ENCODE measurements at regions not wholly inside any gene's neighbourhood (a gene's known extent, or its start where the extent isn't known, plus 50 kb on each side); places are given as distances from the start of the nearest gene placed in this dataset.
"Not testable (repeated sequence)": the region's sequence is repeated elsewhere in the genome, so short reads cannot be mapped to it uniquely, and the experiment has no call there.

- DNase-seq (ENCODE audit: low read depth in 2 of 3, low spot score in 2 of 3), result no peak
Observed at GRCh38 chr2:239664216-239664810, 263.5 kb upstream of the HDAC4 start.

DNA sequence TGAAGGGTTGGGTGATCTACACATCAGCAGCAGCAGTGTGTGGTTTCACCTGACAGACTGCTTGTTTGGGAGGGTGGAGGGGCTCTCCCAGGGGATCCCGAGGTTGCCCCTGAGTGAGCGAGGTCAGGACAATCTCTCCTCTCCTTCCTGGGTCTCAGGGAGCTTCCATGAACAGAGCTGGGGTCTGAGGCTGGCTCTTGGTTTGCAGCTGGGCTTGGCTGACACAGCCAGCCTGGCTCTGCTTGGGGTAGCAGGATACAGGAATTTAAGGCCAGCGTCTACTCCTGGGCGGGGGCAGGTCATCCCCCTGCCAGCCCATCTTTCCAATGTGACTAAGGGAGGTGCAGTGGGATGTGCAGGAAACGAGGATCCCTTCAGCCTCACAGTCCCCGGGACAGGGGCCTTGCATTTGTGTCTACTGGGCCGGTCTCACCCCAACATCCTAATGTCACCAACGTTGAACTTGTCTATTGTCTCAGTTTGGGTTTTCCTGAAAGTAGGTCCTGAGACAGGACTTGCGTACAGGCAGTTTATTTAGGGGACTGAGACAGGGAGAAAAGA lies 262.6 kb upstream of the HDAC4 start:
- no peak for DNase-seq (ENCODE audit: low read depth in 2 of 3, low spot score in 2 of 3)

DNA sequence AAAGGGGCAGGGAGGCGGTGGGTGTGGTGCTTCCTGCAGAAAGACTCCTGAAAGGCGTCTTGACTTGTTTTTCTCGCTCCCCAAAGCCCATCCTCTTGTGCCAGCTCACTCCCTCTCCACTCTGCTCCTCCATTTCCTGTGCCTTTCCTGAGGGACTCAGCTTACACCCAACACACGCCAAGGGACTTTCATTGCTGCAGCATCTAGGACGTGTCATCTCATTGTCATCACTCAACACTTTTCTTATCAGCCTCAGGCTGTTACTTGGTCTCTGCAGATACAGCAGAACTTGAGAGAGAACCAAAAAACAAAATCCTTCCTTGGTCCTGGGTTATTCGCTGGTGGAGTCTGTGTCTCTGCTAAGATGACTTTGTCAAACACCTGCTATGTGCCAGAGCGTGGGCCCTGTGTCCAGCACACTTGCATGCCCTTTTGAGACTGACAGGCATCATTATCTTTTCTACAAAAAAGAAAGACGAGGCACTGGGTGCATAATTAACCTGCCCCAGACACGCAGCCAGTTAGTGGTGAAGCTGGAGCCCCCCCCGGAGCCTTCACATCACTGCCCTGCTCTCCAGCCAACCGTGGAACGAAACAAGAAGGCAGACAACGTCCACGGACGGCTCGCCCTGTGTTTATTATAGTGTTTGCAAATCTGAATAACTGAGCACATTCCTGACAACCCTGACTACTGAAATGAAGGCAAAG lies 261.7 kb upstream of the HDAC4 start:
- no peak for DNase-seq (ENCODE audit: low read depth in 2 of 3, low spot score in 2 of 3)

GRCh38 chr2:239661334-239662312 lies 260.8 kb upstream of the HDAC4 start:
- no peak for DNase-seq (ENCODE audit: low read depth in 2 of 3, low spot score in 2 of 3)

DNA sequence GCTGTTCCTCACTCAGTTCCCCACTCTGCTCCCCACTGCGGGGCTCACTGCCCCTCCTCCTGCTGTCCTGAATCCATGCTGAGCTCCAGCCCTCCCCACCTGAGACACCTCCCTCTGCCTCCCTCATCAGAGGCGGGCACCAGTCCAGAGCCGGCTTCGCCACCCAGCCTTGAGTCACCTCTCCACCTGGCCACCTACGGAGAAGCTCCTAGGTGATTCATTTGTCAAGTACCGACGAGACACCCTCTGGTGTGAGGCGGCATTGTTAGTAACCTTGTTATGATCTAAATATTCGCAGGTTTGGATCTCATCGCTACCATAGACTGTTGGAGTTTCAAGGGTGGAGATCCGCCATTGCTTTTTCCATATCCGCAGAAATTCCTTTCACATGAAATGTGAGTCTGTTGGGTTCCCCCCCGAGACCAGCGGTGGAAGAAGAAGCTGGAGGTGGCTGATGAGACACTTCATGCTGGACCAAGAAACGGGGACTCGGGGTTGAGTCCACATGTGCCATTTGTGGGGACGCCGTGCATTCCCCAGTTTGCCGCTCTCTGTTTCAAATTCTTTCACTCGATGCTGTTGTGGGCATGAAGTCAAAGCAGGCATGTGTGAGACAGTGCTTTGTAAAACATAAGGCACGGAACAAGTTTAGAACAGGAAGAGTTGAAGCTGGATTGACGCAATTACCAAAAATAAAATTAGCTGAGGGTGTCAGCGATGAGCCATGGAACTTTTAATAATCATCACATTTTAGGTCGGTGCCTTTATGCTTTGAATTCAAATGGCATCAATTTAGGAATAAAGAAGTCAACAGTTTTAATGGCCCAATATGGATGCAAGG lies 259.8 kb upstream of the HDAC4 start:
- no peak for DNase-seq (ENCODE audit: low read depth in 2 of 3, low spot score in 2 of 3)

DNA sequence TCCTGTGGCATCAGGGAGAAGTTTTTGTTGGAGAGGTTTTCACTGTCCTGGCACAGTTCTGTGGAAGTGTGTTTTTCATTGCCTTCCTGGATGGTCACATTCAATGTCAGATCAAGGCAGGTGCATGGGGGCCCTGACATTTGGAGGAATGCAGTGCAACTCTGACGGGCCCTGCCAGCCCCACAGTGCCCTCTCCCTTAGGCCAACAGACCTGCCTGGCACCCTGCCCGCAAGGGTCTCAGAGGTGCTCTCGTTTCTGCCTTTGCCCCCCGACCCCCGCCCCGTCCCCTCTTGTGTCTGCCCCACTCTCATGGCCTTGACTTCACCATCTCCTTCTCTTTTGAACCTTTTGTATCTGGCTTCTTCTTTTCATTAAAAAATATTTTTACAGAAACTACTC lies 257.2 kb upstream of the HDAC4 start:
- no peak for DNase-seq (ENCODE audit: low read depth in 2 of 3, low spot score in 2 of 3)

- no peak for DNase-seq (ENCODE audit: low read depth in 2 of 3, low spot score in 2 of 3)
Observed at GRCh38 chr2:239657236-239657635, 256.4 kb upstream of the HDAC4 start.

DNA sequence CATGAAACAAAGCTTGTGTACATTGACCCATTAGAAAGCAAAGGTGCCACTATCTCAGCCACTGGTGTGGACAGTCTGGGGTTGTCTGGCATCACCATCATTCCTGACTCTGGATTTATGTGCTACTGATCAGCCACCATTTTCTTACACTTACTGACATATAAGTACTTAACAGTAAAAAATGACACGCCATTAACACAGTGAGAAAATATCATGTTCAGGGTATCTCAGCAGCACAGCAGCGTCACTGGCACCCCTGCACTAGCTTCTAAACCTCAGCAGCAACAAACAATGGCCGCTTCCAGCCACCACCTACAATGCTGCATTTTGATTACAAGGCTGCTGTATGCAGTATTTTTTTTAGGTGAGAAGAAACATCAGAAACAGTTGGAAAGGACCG lies 253.4 kb upstream of the HDAC4 start:
- DNase-seq (ENCODE audit: low read depth in 2 of 3, low spot score in 2 of 3), result no peak

- DNase-seq (ENCODE audit: low read depth in 2 of 3, low spot score in 2 of 3), result no peak
Observed at GRCh38 chr2:239651859-239652258, 251.0 kb upstream of the HDAC4 start.

DNA sequence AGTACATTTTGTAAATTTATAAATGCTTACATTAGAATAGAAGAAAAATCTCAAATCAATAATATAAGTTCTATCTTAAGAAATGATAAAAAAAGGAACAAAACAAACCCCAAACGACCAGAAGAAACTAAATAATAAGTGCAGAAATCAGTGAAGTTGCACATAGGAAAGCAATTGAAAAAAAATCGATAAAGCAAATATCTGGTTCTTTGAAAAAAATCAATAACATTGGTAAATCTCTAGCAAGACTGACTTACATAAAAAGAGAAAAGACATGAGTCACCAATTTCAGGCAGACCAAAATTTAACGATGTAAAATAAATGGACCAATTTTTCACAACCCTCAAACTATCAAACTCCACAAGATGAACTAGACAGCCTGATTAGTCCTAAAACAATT lies 249.9 kb upstream of the HDAC4 start:
- no peak for DNase-seq (ENCODE audit: low read depth in 2 of 3, low spot score in 2 of 3)

DNA sequence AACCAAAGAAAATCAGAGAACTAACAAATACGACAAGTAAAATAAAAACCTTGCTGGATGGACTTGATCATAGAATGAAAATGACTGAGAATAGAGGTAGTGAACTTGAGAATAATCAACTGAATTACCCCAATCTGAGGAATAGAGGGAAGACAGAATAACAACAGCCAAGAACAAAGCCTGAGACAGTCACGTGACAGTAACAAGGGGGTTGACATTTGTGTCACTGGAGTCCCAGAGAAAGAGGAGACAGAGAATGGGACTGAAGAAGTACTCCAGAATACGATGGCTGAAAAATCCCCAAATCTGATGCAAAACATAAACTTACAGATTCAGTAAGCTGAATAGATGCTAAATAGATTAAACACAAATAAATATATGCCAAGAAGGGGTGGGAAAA lies 248.5 kb upstream of the HDAC4 start:
- DNase-seq (ENCODE audit: low read depth in 2 of 3, low spot score in 2 of 3), result no peak

DNA sequence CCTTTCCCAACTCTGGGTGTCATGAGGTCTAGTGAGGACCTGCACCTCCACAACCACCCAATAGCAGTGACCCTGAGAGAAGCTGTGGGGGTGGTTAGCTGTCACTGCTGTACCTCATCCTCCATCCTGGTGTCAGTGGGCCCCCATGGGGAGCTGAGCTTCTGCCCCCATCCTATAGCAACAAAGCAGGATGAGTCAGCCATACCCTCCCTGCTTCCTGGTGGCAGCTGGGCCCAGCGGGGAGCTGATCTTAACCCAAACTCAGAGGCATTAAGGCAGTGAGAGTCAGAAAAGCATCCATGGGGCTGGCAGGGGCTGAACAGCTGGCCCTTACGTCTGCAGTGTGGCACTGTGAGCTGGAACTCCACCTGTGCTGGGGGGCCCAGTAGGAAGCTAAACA lies 247.8 kb upstream of the HDAC4 start:
- DNase-seq (ENCODE audit: low read depth in 2 of 3, low spot score in 2 of 3), result no peak

GRCh38 chr2:239647052-239647819 lies 246.4 kb upstream of the HDAC4 start:
- no peak for DNase-seq (ENCODE audit: low read depth in 2 of 3, low spot score in 2 of 3)

DNA sequence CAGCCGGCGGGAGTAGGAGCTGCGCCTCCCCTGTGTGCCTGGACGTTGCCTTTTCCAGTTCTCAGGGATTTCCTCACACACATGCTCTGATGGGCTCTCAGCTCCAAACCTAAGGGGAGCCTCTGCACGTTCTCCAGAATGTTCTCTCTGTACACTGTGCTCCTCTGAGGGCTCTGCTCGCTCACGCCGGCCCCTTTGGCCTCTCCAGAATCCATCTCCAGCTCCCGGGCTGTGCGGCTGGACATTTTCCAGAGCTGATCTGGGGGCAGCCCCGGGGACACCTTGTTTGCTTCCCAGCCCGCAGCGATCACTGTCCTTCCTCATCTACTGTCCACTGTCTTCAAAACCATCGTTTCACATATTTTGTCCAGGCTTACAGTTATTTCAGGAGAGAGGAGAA lies 245.4 kb upstream of the HDAC4 start:
- no peak for DNase-seq (ENCODE audit: low read depth in 2 of 3, low spot score in 2 of 3)

DNA sequence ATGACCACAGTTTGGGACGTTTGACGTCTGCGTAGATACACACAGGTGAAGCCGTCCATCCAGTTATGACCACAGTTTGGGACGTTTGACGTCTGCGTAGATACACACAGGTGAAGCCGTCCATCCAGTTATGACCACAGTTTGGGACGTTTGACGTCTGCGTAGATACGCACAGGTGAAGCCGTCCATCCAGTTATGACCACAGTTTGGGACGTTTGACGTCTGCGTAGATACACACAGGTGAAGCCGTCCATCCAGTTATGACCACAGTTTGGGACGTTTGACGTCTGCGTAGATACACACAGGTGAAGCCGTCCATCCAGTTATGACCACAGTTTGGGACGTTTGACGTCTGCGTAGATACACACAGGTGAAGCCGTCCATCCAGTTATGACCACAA lies 243.8 kb upstream of the HDAC4 start:
- not testable (repeated sequence) for DNase-seq (ENCODE audit: low read depth in 2 of 3, low spot score in 2 of 3)

DNA sequence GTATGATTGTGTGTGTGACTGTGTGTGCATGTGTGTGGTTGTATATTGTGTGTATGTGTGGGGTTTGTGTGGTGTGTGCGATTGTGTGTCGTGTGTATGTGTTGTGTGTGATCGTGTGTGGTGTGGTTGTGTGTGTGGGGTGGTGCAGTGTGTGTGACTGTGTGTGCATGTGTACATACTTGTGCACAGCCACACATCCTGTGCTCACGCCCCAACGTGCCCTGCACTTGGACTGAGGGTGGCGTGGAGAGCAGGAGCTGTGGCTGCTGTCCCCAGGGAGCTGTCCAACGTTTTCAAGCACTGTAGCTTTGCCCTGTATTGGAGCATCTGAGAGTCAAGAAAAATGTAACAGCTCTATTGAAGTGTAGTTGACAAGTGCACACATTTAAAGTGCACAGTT lies 243.2 kb upstream of the HDAC4 start:
- no peak for DNase-seq (ENCODE audit: low read depth in 2 of 3, low spot score in 2 of 3)

- no peak for DNase-seq (ENCODE audit: low read depth in 2 of 3, low spot score in 2 of 3)
Observed at GRCh38 chr2:239642406-239643004, 241.7 kb upstream of the HDAC4 start.

DNA sequence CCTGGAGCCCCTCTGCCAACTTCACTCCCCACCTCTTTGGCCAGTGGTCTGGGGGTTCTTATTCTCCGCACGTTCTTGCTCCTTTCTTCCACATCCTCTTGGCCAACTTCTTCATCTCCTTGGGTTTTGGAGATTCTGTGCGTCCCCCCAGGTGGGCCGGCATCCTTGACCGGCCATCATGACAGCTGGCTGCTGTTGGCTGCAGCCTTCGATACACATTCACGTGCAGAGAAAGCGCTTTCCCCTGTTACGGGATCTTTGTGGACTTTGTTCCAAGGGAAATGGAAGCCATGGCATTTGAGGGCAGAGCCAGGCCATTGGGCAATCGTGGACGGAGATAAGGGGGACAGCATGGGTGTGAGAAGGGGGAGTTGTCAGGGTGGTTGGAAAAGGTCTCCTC lies 241.1 kb upstream of the HDAC4 start:
- not testable (repeated sequence) for DNase-seq (ENCODE audit: low read depth in 2 of 3, low spot score in 2 of 3)

- no peak for DNase-seq (ENCODE audit: low read depth in 2 of 3, low spot score in 2 of 3)
Observed at GRCh38 chr2:239640676-239641578, 240.1 kb upstream of the HDAC4 start.

All from activated CD8-positive, alpha-beta memory T cell treated with anti-CD3 and anti-CD28 coated beads for 48 hours (primary cell).